Endothelial cell of umbilical vein (primary cell): ENCODE measurements at regions not wholly inside any gene's neighbourhood (a gene's known extent, or its start where the extent isn't known, plus 50 kb on each side); places are given as distances from the start of the nearest gene placed in this dataset.

ENCODE experiments used
- BruUV-seq: library from RNA; stranded (reverse); fragments of 400-500 nt; replicated peaks from 2 replicates; lab custom pipeline; 2021; lab: Mats Ljungman, UMichigan
- CTCF ChIA-PET: fragments of 300-600, 350-600 bp; sonication (Branson Sonifier 250); formaldehyde crosslinking; loops from one replicate; lab custom pipeline; 2021; ENCODE audit warnings: antibody characterized with exemption, inconsistent platforms; lab: Charles Lee
- POLR2A ChIA-PET: fragments of 300-600, 350-600 bp; sonication (Branson Sonifier 250); formaldehyde crosslinking; loops from one replicate; lab custom pipeline; 2021; ENCODE audit warnings: antibody characterized with exemption, inconsistent platforms; lab: Charles Lee
- DNase-seq: peaks from one replicate; pipeline ENCODE4 v3.0.0-alpha.2; 2011; ENCODE audit warnings: low read depth, low spot score
- FAIRE-seq: peaks from 2 replicates; lab custom pipeline; 2011; peaks lifted over from hg19 to GRCh38; lab: Jason Lieb, UNC
- H2AFZ ChIP-seq: 2 replicates; pipeline ENCODE4 v1.6.0; 2012; ENCODE audit warnings: low read depth, low read length, control low read depth, inconsistent platforms
- H3K27ac ChIP-seq: 2 replicates; pipeline ENCODE4 v1.5.1; 2011; ENCODE audit warnings: low read depth, mild to moderate bottlenecking, control low read depth, low read length, moderate library complexity; ENCODE audit not compliant: insufficient read depth
- H3K27me3 ChIP-seq, 2 experiments: 2 replicates each; pipeline versions ENCODE4 v1.6.0 to v1.6.1; 2011; ENCODE audit warnings: low read length in 2 of 2, mixed read lengths in 1 of 2; ENCODE audit not compliant: control insufficient read depth in 2 of 2, insufficient read depth in 2 of 2
- H3K36me3 ChIP-seq, 2 experiments: 2 replicates in 1 of 2; 3 replicates in 1 of 2; pipeline ENCODE4 v1.5.1; 2011; ENCODE audit warnings: low read length in 2 of 2, mild to moderate bottlenecking in 1 of 2, moderate library complexity in 1 of 2; ENCODE audit not compliant: control insufficient read depth in 2 of 2, insufficient read depth in 2 of 2; ENCODE audit errors: extremely low read depth in 1 of 2
- H3K4me1 ChIP-seq: 3 replicates; pipeline ENCODE4 v1.5.1; 2011; ENCODE audit warnings: mild to moderate bottlenecking, low read length; ENCODE audit not compliant: control insufficient read depth, insufficient read depth; ENCODE audit errors: extremely low read depth
- H3K4me2 ChIP-seq: 2 replicates; pipeline ENCODE4 v1.6.1; 2011; ENCODE audit warnings: low read length, control low read depth, mixed read lengths; ENCODE audit not compliant: insufficient read depth
- H3K4me3 ChIP-seq, 3 experiments: fragments of 200-600 bp in 1 of 3; sonication (generic), shearing (Covaris generic) in 1 of 3; replicated peaks in 1 of 3; 2 replicates each; pipeline ENCODE4 v1.5.1; 2011 to 2016; ENCODE audit warnings: control low read depth in 3 of 3, low read length in 3 of 3, mild to moderate bottlenecking in 2 of 3, inconsistent platforms in 1 of 3, low read depth in 1 of 3, moderate library complexity in 1 of 3; ENCODE audit not compliant: insufficient read depth in 1 of 3
- H3K79me2 ChIP-seq: 2 replicates; pipeline ENCODE4 v1.6.0; 2012; ENCODE audit warnings: low read length, inconsistent platforms; ENCODE audit not compliant: control insufficient read depth, insufficient read depth
- H3K9ac ChIP-seq: replicated peaks from 2 replicates; pipeline ENCODE3; 2011; ENCODE audit warnings: low read length, control low read depth; ENCODE audit not compliant: insufficient read depth; ENCODE audit errors: extremely low read depth
- H3K9me1 ChIP-seq: replicated peaks from 3 replicates; pipeline ENCODE4 v1.6.0; 2011; ENCODE audit warnings: mild to moderate bottlenecking, low read length; ENCODE audit not compliant: control insufficient read depth, insufficient read depth; ENCODE audit errors: extremely low read depth
- H3K9me3 ChIP-seq: replicated peaks from 2 replicates; pipeline ENCODE4 v1.5.1; 2012; ENCODE audit warnings: low read length, inconsistent platforms; ENCODE audit not compliant: control insufficient read depth, insufficient read depth
- H4K20me1 ChIP-seq: replicated peaks from 2 replicates; pipeline ENCODE3; 2011; ENCODE audit warnings: mild to moderate bottlenecking, low read length; ENCODE audit not compliant: control insufficient read depth, insufficient read depth; ENCODE audit errors: extremely low read depth
- FOS ChIP-seq: IDR thresholded peaks from 2 replicates; pipeline ENCODE4 v1.6.1; 2011; ENCODE audit warnings: mild to moderate bottlenecking, low read length, moderate library complexity, borderline replicate concordance; ENCODE audit not compliant: insufficient read depth
- JUN ChIP-seq: IDR thresholded peaks from 2 replicates; pipeline ENCODE4 v1.6.1; 2011; ENCODE audit warnings: borderline replicate concordance, low read depth; ENCODE audit not compliant: insufficient read length, insufficient read depth
- POLR2A ChIP-seq: IDR thresholded peaks from 2 replicates; pipeline ENCODE4 v1.6.1; 2012; ENCODE audit warnings: low read depth, mild to moderate bottlenecking, control low read depth, low read length
- dilution Hi-C: fragments of 300-500 bp; cut with MboI; formaldehyde crosslinking; loops from one replicate; pipeline ENCODE4 v1.15.0; 2019; ENCODE audit warnings: low sequenced_read_pairs; ENCODE audit not compliant: extremely low pct_ligation_motif_present
- intact Hi-C: fragments of 100-400 bp; cut with micrococcal nuclease; formaldehyde crosslinking; loops from one replicate; pipeline ENCODE4 v1.10.0; 2022
- TF ChIP-seq, protein P1 (sequence below): IDR thresholded peaks from 2 replicates; pipeline ENCODE4 v1.6.1; 2011; ENCODE audit not compliant: insufficient read depth, insufficient read length
- TF ChIP-seq, protein P2 (sequence below), 2 donors: IDR thresholded peaks; 1 replicate in 1 of 2; 2 replicates in 1 of 2; pipeline ENCODE4 v1.5.1; 2011; ENCODE audit warnings: low read length in 2 of 2, mild to moderate bottlenecking in 2 of 2, moderate library complexity in 2 of 2, control low read depth in 1 of 2, inconsistent platforms in 1 of 2, low read depth in 1 of 2; ENCODE audit not compliant: insufficient read depth in 1 of 2; ENCODE audit errors: extremely low read depth in 1 of 2

DNA sequence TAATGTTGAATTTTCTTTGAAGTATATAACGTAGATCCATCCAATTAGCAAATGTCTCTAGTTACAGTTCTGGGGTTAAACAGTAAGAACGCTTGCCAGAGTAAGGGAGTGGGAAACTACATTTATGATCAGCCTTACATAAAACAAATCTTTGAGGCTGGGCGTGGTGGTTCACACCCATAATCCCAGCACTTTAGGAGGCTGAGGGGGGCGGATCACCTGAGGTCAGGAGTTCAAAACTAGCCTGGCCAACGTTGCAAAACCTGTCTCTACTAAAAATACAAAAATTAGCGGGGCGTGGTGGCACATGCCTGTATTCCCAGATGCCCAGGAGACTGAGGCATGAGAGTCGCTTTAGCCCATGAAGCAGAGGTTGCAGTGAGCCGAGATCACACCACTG lies 50.1 kb upstream of the GATM start:
- H3K79me2 ChIP-seq = no peaks in the 10 kb centered on the region
- H3K9me1 ChIP-seq = no peaks in the 10 kb centered on the region
- H3K4me1 ChIP-seq = peaks cover 5% of the 10 kb centered on the region
- ChIA-PET POLR2A (no interaction called here), CTCF (interaction anchor here (1.2 to 3.4 kb wide), 4 partner anchors 26 to 265 kb away, joined by 5 to 118 read pairs (median 24); a partner anchor contains a TSS)
- no peaks in the 10 kb centered on the region for H3K9me3 ChIP-seq
- DNase-seq (no peak), FAIRE-seq (no peak)
- no peak overlapping the region for H3K9ac ChIP-seq
- no peak overlapping the region for H3K4me2 ChIP-seq
- no peaks in the 10 kb centered on the region for H3K36me3 ChIP-seq
- no TSS peak for BruUV-seq
- intact Hi-C loops (no loop called here), dilution Hi-C loops (no loop called here)
- no peak overlapping the region for H3K4me3 ChIP-seq
- H3K27ac ChIP-seq = no peak overlapping the region
- no peak overlapping the region for H2AFZ ChIP-seq
- H4K20me1 ChIP-seq = no peaks in the 10 kb centered on the region
- TF ChIP-seq, protein P1, sequence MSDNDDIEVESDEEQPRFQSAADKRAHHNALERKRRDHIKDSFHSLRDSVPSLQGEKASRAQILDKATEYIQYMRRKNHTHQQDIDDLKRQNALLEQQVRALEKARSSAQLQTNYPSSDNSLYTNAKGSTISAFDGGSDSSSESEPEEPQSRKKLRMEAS = no peak
- no peak for TF ChIP-seq POLR2A
- TF ChIP-seq, protein P2, sequence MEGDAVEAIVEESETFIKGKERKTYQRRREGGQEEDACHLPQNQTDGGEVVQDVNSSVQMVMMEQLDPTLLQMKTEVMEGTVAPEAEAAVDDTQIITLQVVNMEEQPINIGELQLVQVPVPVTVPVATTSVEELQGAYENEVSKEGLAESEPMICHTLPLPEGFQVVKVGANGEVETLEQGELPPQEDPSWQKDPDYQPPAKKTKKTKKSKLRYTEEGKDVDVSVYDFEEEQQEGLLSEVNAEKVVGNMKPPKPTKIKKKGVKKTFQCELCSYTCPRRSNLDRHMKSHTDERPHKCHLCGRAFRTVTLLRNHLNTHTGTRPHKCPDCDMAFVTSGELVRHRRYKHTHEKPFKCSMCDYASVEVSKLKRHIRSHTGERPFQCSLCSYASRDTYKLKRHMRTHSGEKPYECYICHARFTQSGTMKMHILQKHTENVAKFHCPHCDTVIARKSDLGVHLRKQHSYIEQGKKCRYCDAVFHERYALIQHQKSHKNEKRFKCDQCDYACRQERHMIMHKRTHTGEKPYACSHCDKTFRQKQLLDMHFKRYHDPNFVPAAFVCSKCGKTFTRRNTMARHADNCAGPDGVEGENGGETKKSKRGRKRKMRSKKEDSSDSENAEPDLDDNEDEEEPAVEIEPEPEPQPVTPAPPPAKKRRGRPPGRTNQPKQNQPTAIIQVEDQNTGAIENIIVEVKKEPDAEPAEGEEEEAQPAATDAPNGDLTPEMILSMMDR (IDR thresholded peaks at IDR 0.05; ENCODE audit: extremely low read depth in 1 of 2, insufficient read depth in 1 of 2, low read depth in 1 of 2, low read length in 2 of 2) = no peak
- TF ChIP-seq FOS = no peak
- TF ChIP-seq JUN = no peak
- peaks cover 2 to 12% of the 10 kb centered on the region in 2 experiments for H3K27me3 ChIP-seq
